ENCODE measurements at regions not wholly inside any gene's neighbourhood (a gene's known extent, or its start where the extent isn't known, plus 50 kb on each side); places are given as distances from the start of the nearest gene placed in this dataset.

DNA sequence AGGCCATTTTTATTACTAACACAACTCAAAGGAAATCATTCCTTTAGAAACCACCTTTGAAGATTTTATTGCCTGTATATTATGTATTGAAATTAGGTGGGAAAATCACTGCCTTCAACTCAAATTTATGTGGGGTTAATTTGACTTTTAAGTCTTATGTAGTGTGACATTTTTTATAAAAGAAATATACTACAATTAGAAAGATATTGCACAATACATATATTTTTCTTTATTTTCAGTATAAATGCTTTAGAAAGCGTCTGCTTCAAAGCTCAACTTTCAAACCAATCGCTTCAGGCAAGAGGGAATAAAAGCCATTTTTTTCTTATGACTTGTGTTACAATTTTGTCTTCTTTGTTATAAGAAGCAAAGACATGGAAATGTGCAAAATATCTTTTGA, 337.4 kb upstream of the ZWINT start:
- H3K79me2 ChIP-seq (ENCODE audit: control insufficient read depth, insufficient read depth, low read length), result no peaks in the 10 kb centered on the region
- no peak overlapping the region for H3K27ac ChIP-seq (ENCODE audit: control insufficient read depth, insufficient read depth)
- no peaks in the 10 kb centered on the region for H3K27me3 ChIP-seq (replicated peaks in 1 of 2; ENCODE audit: control insufficient read depth in 2 of 2, insufficient read depth in 2 of 2, low read length in 1 of 2)
- CTCF ChIA-PET, result no interaction called here
- RAD21 ChIA-PET (ENCODE audit: unreplicated experiment), result no interaction called here
- H3K9me3 ChIP-seq (replicated peaks; ENCODE audit: control insufficient read depth, insufficient read depth, low read length), result no peaks in the 10 kb centered on the region
- WGBS (ENCODE audit: insufficient coverage, insufficient replicate concordance, low lambda C conversion rate, missing lambda C conversion rate), result 13% methylated on average over 2 of the region's 2 CpGs
- no peak overlapping the region for H2AFZ ChIP-seq (ENCODE audit: control insufficient read depth, low read depth, low read length)
- SMC1A ChIA-PET (ENCODE audit: uncharacterized antibody, unreplicated experiment), result interaction anchor here (1.0 to 1.4 kb wide), 2 partner anchors 49 to 76 kb away, joined by 4 to 5 read pairs; no protein-coding TSS in a partner anchor
- no peak overlapping the region for H3K4me2 ChIP-seq (ENCODE audit: control insufficient read depth, insufficient read depth)
- no peak for ATAC-seq
- no peaks in the 10 kb centered on the region for H3K4me1 ChIP-seq (ENCODE audit: control insufficient read depth, insufficient read depth, low read length)
- H3K36me3 ChIP-seq (ENCODE audit: control insufficient read depth in 2 of 2, insufficient read depth in 2 of 2, low read length in 1 of 2), result no peaks in the 10 kb centered on the region
- intact Hi-C loops (cut with micrococcal nuclease; ENCODE audit: unreplicated experiment) (no loop called here), in situ Hi-C loops (cut with MboI) (no loop called here)
- no peak for FAIRE-seq
- BruUV-seq (replicated peaks), result no TSS peak
- H4K20me1 ChIP-seq (ENCODE audit: control insufficient read depth, insufficient read depth), result no peaks in the 10 kb centered on the region
- H3K4me3 ChIP-seq, result no peak overlapping the region
- H3K9ac ChIP-seq (ENCODE audit: control insufficient read depth, insufficient read depth, low read length), result no peak overlapping the region
- POLR2A ChIA-PET, result no interaction called here
- no peak for DNase-seq (ENCODE audit: low read depth, low spot score)
- TF ChIP-seq HSF1 (IDR thresholded peaks at IDR 0.05; ENCODE audit: low read depth, low read length) (no peak), WRNIP1 (IDR thresholded peaks at IDR 0.05; ENCODE audit: borderline replicate concordance, low read depth, low read length) (no peak), ESRRA (IDR thresholded peaks at IDR 0.05; ENCODE audit: low read length) (no peak), YY1 (IDR thresholded peaks at IDR 0.05; ENCODE audit: low read depth, low read length) (no peak), SUPT20H (IDR thresholded peaks at IDR 0.05; ENCODE audit: borderline replicate concordance, control insufficient read depth, low read depth, low read length) (no peak), POLR2AphosphoS5 (IDR thresholded peaks at IDR 0.05; ENCODE audit: low read length) (no peak), ZBED1 (IDR thresholded peaks at IDR 0.05; ENCODE audit: borderline replicate concordance) (no peak), FOXK2 (IDR thresholded peaks at IDR 0.05) (no peak), MLLT1 (IDR thresholded peaks at IDR 0.05) (no peak), BHLHE40 (IDR thresholded peaks at IDR 0.05; ENCODE audit: borderline replicate concordance in 1 of 2, low read depth in 2 of 2, low read length in 1 of 2) (no peak), RAD21 (IDR thresholded peaks at IDR 0.05; ENCODE audit: insufficient read depth, low read depth, low read length) (no peak), NR2C2 (IDR thresholded peaks at IDR 0.05; ENCODE audit: borderline replicate concordance, control insufficient read depth, insufficient read length, low read depth) (no peak), MXI1 (IDR thresholded peaks at IDR 0.05; ENCODE audit: low read depth, low read length) (no peak)
- TF ChIP-seq, protein P1, sequence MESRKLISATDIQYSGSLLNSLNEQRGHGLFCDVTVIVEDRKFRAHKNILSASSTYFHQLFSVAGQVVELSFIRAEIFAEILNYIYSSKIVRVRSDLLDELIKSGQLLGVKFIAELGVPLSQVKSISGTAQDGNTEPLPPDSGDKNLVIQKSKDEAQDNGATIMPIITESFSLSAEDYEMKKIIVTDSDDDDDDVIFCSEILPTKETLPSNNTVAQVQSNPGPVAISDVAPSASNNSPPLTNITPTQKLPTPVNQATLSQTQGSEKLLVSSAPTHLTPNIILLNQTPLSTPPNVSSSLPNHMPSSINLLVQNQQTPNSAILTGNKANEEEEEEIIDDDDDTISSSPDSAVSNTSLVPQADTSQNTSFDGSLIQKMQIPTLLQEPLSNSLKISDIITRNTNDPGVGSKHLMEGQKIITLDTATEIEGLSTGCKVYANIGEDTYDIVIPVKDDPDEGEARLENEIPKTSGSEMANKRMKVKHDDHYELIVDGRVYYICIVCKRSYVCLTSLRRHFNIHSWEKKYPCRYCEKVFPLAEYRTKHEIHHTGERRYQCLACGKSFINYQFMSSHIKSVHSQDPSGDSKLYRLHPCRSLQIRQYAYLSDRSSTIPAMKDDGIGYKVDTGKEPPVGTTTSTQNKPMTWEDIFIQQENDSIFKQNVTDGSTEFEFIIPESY (IDR thresholded peaks at IDR 0.05), result no peak
- TF ChIP-seq, protein P2, sequence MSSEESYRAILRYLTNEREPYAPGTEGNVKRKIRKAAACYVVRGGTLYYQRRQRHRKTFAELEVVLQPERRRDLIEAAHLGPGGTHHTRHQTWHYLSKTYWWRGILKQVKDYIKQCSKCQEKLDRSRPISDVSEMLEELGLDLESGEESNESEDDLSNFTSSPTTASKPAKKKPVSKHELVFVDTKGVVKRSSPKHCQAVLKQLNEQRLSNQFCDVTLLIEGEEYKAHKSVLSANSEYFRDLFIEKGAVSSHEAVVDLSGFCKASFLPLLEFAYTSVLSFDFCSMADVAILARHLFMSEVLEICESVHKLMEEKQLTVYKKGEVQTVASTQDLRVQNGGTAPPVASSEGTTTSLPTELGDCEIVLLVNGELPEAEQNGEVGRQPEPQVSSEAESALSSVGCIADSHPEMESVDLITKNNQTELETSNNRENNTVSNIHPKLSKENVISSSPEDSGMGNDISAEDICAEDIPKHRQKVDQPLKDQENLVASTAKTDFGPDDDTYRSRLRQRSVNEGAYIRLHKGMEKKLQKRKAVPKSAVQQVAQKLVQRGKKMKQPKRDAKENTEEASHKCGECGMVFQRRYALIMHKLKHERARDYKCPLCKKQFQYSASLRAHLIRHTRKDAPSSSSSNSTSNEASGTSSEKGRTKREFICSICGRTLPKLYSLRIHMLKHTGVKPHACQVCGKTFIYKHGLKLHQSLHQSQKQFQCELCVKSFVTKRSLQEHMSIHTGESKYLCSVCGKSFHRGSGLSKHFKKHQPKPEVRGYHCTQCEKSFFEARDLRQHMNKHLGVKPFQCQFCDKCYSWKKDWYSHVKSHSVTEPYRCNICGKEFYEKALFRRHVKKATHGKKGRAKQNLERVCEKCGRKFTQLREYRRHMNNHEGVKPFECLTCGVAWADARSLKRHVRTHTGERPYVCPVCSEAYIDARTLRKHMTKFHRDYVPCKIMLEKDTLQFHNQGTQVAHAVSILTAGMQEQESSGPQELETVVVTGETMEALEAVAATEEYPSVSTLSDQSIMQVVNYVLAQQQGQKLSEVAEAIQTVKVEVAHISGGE (CRISPR knock-in tag; IDR thresholded peaks at IDR 0.05), result no peak
- TF ChIP-seq, protein P3, sequence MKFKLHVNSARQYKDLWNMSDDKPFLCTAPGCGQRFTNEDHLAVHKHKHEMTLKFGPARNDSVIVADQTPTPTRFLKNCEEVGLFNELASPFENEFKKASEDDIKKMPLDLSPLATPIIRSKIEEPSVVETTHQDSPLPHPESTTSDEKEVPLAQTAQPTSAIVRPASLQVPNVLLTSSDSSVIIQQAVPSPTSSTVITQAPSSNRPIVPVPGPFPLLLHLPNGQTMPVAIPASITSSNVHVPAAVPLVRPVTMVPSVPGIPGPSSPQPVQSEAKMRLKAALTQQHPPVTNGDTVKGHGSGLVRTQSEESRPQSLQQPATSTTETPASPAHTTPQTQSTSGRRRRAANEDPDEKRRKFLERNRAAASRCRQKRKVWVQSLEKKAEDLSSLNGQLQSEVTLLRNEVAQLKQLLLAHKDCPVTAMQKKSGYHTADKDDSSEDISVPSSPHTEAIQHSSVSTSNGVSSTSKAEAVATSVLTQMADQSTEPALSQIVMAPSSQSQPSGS (IDR thresholded peaks at IDR 0.05; ENCODE audit: low read length), result no peak

Data from GM12878 (cell line).